ENCODE measurements at regions not wholly inside any gene's neighbourhood (a gene's known extent, or its start where the extent isn't known, plus 50 kb on each side); places are given as distances from the start of the nearest gene placed in this dataset.

DNA sequence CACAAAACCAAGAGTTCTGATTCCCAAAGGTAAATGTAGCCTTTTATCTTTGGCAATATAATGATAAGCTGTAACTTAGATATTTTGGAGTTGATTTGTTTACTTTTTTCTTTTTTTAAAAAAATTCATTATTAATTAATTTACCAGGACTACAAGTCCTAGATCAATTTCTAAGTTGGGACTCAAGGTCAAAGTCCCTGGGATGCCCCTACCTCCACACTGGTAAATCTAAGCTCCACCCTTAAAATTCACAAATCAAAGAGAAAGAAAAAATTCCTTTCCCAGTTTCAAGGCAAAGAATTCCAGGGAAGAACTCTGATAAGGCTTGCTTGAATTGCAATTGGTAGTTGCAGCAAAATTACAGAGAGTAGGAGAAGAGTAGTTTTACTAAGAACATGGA lies 71.3 kb downstream of the MDH1 start:
- TF ChIP-seq POLR2AphosphoS5 (IDR thresholded peaks at IDR 0.05; ENCODE audit: low read depth, low read length) (no peak), POLR2A (IDR thresholded peaks at IDR 0.05; ENCODE audit: low read depth, low read length) (no peak)

Measured in GM12892 (cell line).